H9 (cell line): ENCODE measurements at regions not wholly inside any gene's neighbourhood (a gene's known extent, or its start where the extent isn't known, plus 50 kb on each side); places are given as distances from the start of the nearest gene placed in this dataset.

Source experiments
- DNase-seq: peaks from one replicate; pipeline ENCODE4 v3.0.0-alpha.2; 2017
- H2AFZ ChIP-seq: one replicate; pipeline ENCODE4 v1.6.1; 2013; ENCODE audit warnings: mild to moderate bottlenecking, low read length, control low read depth, moderate library complexity
- H2AK5ac ChIP-seq: 2 replicates; pipeline ENCODE4 v1.6.1; 2013; ENCODE audit warnings: low read length, control low read depth, mixed read lengths; ENCODE audit not compliant: insufficient read length
- H2BK120ac ChIP-seq: one replicate; pipeline ENCODE4 v1.6.1; 2013; ENCODE audit warnings: low read depth, mild to moderate bottlenecking, low read length, control low read depth, inconsistent platforms; ENCODE audit not compliant: poor library complexity, severe bottlenecking
- H2BK12ac ChIP-seq: 2 replicates; pipeline ENCODE4 v1.6.1; 2013; ENCODE audit warnings: low read length, control low read depth, mixed read lengths, low read depth; ENCODE audit not compliant: insufficient read length
- H2BK15ac ChIP-seq: 2 replicates; pipeline ENCODE4 v1.6.1; 2013; ENCODE audit warnings: low read depth, low read length, control low read depth
- H2BK20ac ChIP-seq: one replicate; pipeline ENCODE4 v1.6.1; 2013; ENCODE audit warnings: low read depth, mild to moderate bottlenecking, low read length, control low read depth, inconsistent platforms; ENCODE audit not compliant: poor library complexity, severe bottlenecking
- H2BK5ac ChIP-seq: 2 replicates; pipeline ENCODE4 v1.6.1; 2013; ENCODE audit warnings: low read length, control low read depth, mixed read lengths; ENCODE audit not compliant: insufficient read length
- H3K14ac ChIP-seq: 2 replicates; pipeline ENCODE4 v1.6.1; 2013; ENCODE audit warnings: low read length, control low read depth; ENCODE audit not compliant: insufficient read depth
- H3K18ac ChIP-seq: 2 replicates; pipeline ENCODE4 v1.6.1; 2013; ENCODE audit warnings: low read depth, mild to moderate bottlenecking, mixed read lengths, low read length, control low read depth; ENCODE audit not compliant: insufficient read length
- H3K23ac ChIP-seq: 2 replicates; pipeline ENCODE4 v1.6.1; 2013; ENCODE audit warnings: low read length, control low read depth, mixed read lengths, low read depth; ENCODE audit not compliant: insufficient read length
- H3K23me2 ChIP-seq: 2 replicates; pipeline ENCODE4 v1.6.1; 2013; ENCODE audit warnings: low read depth, mild to moderate bottlenecking, mixed read lengths, low read length, control low read depth; ENCODE audit not compliant: insufficient read length, poor library complexity, severe bottlenecking
- H3K27ac ChIP-seq: 2 replicates; pipeline ENCODE4 v1.5.1; 2013; ENCODE audit warnings: low read length, control low read depth, mixed read lengths, low read depth; ENCODE audit not compliant: insufficient read length
- H3K27me3 ChIP-seq: 2 replicates; pipeline ENCODE4 v1.6.1; 2013; ENCODE audit warnings: low read length, control low read depth, inconsistent platforms; ENCODE audit not compliant: insufficient read depth
- H3K4ac ChIP-seq: 2 replicates; pipeline ENCODE4 v1.6.1; 2013; ENCODE audit warnings: low read depth, mild to moderate bottlenecking, control low read depth, inconsistent platforms, low read length, moderate library complexity
- H3K4me1 ChIP-seq: 2 replicates; pipeline ENCODE4 v1.6.1; 2013; ENCODE audit warnings: low read length, control low read depth, inconsistent platforms; ENCODE audit not compliant: insufficient read depth
- H3K4me2 ChIP-seq: 2 replicates; pipeline ENCODE4 v1.6.1; 2013; ENCODE audit warnings: low read length, control low read depth, mixed read lengths; ENCODE audit not compliant: insufficient read length, insufficient read depth
- H3K56ac ChIP-seq: 2 replicates; pipeline ENCODE4 v1.6.1; 2013; ENCODE audit warnings: low read depth, mild to moderate bottlenecking, mixed read lengths, low read length, control low read depth; ENCODE audit not compliant: insufficient read length
- H3K79me1 ChIP-seq: 2 replicates; pipeline ENCODE4 v1.6.1; 2013; ENCODE audit warnings: low read depth, mild to moderate bottlenecking, moderate library complexity, low read length, control low read depth, inconsistent platforms; ENCODE audit not compliant: insufficient read depth, poor library complexity, severe bottlenecking
- H3K79me2 ChIP-seq: 2 replicates; pipeline ENCODE4 v1.6.1; 2013; ENCODE audit warnings: low read length, control low read depth, inconsistent platforms; ENCODE audit not compliant: insufficient read depth
- H3K9ac ChIP-seq: 2 replicates; pipeline ENCODE4 v1.6.1; 2013; ENCODE audit warnings: low read length, control low read depth, mixed read lengths; ENCODE audit not compliant: insufficient read length; ENCODE audit errors: extremely low read depth
- H3K9me3 ChIP-seq: one replicate; pipeline ENCODE4 v1.6.1; 2013; ENCODE audit warnings: low read depth, low read length, inconsistent platforms; ENCODE audit not compliant: control insufficient read depth
- H3T11ph ChIP-seq: one replicate; pipeline ENCODE4 v1.6.1; 2013; ENCODE audit warnings: mild to moderate bottlenecking, low read length, control low read depth, inconsistent platforms
- H4K20me1 ChIP-seq: one replicate; pipeline ENCODE4 v1.6.1; 2013; ENCODE audit not compliant: control insufficient read depth, insufficient read length, insufficient read depth
- H4K5ac ChIP-seq: 2 replicates; pipeline ENCODE4 v1.6.1; 2013; ENCODE audit warnings: low read depth, mild to moderate bottlenecking, mixed read lengths, low read length, control low read depth; ENCODE audit not compliant: insufficient read length
- H4K8ac ChIP-seq: replicated peaks from 2 replicates; pipeline ENCODE4 v1.6.1; 2013; ENCODE audit warnings: low read length, control low read depth, mixed read lengths, low read depth; ENCODE audit not compliant: insufficient read length
- H4K91ac ChIP-seq: 2 replicates; pipeline ENCODE4 v1.6.1; 2013; ENCODE audit warnings: low read depth, mild to moderate bottlenecking, moderate library complexity, mixed read lengths, low read length, control low read depth; ENCODE audit not compliant: insufficient read length
- H3K27ac Mint-ChIP-seq, 3 experiments: 2 replicates in 2 of 3; 3 replicates in 1 of 3; pipeline ENCODE4 v1.8.0; 2020 to 2021; ENCODE audit warnings: mixed read lengths in 3 of 3, mild to moderate bottlenecking in 1 of 3, moderate library complexity in 1 of 3
- H3K27me3 Mint-ChIP-seq: 2 replicates; pipeline ENCODE4 v1.8.0; 2021; ENCODE audit warnings: low read depth, mild to moderate bottlenecking, moderate library complexity, mixed read lengths
- H3K36me3 Mint-ChIP-seq, 3 experiments: 2 replicates in 2 of 3; 3 replicates in 1 of 3; pipeline ENCODE4 v1.8.0; 2020 to 2021; ENCODE audit warnings: low read depth in 3 of 3, mixed read lengths in 3 of 3; ENCODE audit not compliant: insufficient read depth in 1 of 3
- H3K4me1 Mint-ChIP-seq, 2 experiments: 2 replicates each; pipeline ENCODE4 v1.8.0; 2020; ENCODE audit warnings: mixed read lengths in 2 of 2
- H3K4me3 Mint-ChIP-seq, 2 experiments: 2 replicates in 1 of 2; 3 replicates in 1 of 2; pipeline ENCODE4 v1.8.0; 2020 to 2021; ENCODE audit warnings: mild to moderate bottlenecking in 2 of 2, mixed read lengths in 2 of 2, moderate library complexity in 1 of 2
- H3K9me3 Mint-ChIP-seq, 2 experiments: 2 replicates in 1 of 2; 3 replicates in 1 of 2; pipeline ENCODE4 v1.8.0; 2020; ENCODE audit warnings: mild to moderate bottlenecking in 2 of 2, mixed read lengths in 2 of 2, moderate library complexity in 1 of 2
- CTCF ChIP-seq: fragments of 200-600 bp; sonication (generic); conservative IDR thresholded peaks from 3 replicates; pipeline ENCODE4 v1.8.0; 2021; ENCODE audit warnings: antibody characterized with exemption, mild to moderate bottlenecking
- WGBS: extraction: QIAGEN DNeasy Blood & Tissue Kit; methylation state at CpG from one replicate; pipeline ENCODE4 v1.1.7; 2013; ENCODE audit warnings: missing lambda C conversion rate, low lambda C conversion rate, mixed read lengths; ENCODE audit not compliant: insufficient read length; ENCODE audit errors: extremely low coverage; 5-methylcytosine and 5-hydroxymethylcytosine counted together

- Mint-ChIP-seq H3K27me3 (no peaks in the 10 kb centered on the region), H3K4me3 (no peak overlapping the region), H3K27ac (no peak overlapping the region), H3K4me1 (no peaks in the 10 kb centered on the region), H3K36me3 (no peaks in the 10 kb centered on the region), H3K9me3 (no peaks in the 10 kb centered on the region; a peak in 1 of 5 replicates)
- H3K23ac ChIP-seq: no peak overlapping the region
- H2AFZ ChIP-seq: no peak overlapping the region
- no peaks in the 10 kb centered on the region for H3K79me1 ChIP-seq
- H3K9ac ChIP-seq: no peak overlapping the region
- H4K91ac ChIP-seq: no peak overlapping the region
- no peak for TF ChIP-seq CTCF
- no CpG with 5 or more reads among the region's 2 CpGs for WGBS
- no peak overlapping the region for H3K4me2 ChIP-seq
- H3K4me1 ChIP-seq: no peaks in the 10 kb centered on the region
- H2AK5ac ChIP-seq: no peak overlapping the region
- no peak overlapping the region for H3K4ac ChIP-seq
- no peak overlapping the region for H3K27ac ChIP-seq
- H4K5ac ChIP-seq: no peak overlapping the region
- H2BK120ac ChIP-seq: no peak overlapping the region
- no peaks in the 10 kb centered on the region for H4K20me1 ChIP-seq
- H3K56ac ChIP-seq: no peak overlapping the region
- no peak overlapping the region for H2BK5ac ChIP-seq
- H2BK12ac ChIP-seq: no peak overlapping the region
- no peak overlapping the region for H2BK15ac ChIP-seq
- H3K79me2 ChIP-seq: no peaks in the 10 kb centered on the region
- no peaks in the 10 kb centered on the region for H3K27me3 ChIP-seq
- H3K14ac ChIP-seq: no peak overlapping the region
- no peak overlapping the region for H2BK20ac ChIP-seq
- H3T11ph ChIP-seq: no peak overlapping the region
- no peak overlapping the region for H3K18ac ChIP-seq
- DNase-seq: no peak
- H3K23me2 ChIP-seq: no peaks in the 10 kb centered on the region
- no peaks in the 10 kb centered on the region for H3K9me3 ChIP-seq
- no peak overlapping the region for H4K8ac ChIP-seq
Observed at GRCh38 chr1:99397029-99397428, 132.7 kb downstream of the PLPPR4 start.
